GM12878 (cell line): ENCODE measurements at regions not wholly inside any gene's neighbourhood (a gene's known extent, or its start where the extent isn't known, plus 50 kb on each side); places are given as distances from the start of the nearest gene placed in this dataset.

Experiments used
- ATAC-seq: fragments of 200-7000 bp; cut with Tn5 transposase; 3 replicates; pipeline ENCODE4 v1.9.1; 2020; ENCODE audit warnings: mild to moderate bottlenecking, moderate library complexity
- BruUV-seq: library from RNA; stranded (reverse); fragments of 400-500 nt; replicated peaks from 2 replicates; lab custom pipeline; 2021; lab: Mats Ljungman, UMichigan
- CTCF ChIA-PET: fragments of 300-600 bp; sonication (Branson Sonifier 250); formaldehyde crosslinking; extraction: SDS; loops from one replicate; lab custom pipeline; 2021; ENCODE audit warnings: inconsistent platforms; lab: Yijun Ruan, JAX
- POLR2A ChIA-PET: fragments of 350-600 bp; formaldehyde crosslinking; extraction: SDS; loops from one replicate; lab custom pipeline; 2021; ENCODE audit warnings: inconsistent platforms; lab: Charles Lee
- RAD21 ChIA-PET: fragments of 300-600 bp; sonication (Branson Sonifier 250); formaldehyde crosslinking; loops from one replicate; lab custom pipeline; 2023; ENCODE audit warnings: antibody characterized with exemption; ENCODE audit not compliant: unreplicated experiment; lab: Charles Lee
- SMC1A ChIA-PET: fragments of 300-600 bp; sonication (Branson Sonifier 250); formaldehyde crosslinking; loops from one replicate; lab custom pipeline; 2023; ENCODE audit not compliant: unreplicated experiment, uncharacterized antibody; lab: Charles Lee
- DNase-seq: peaks from one replicate; pipeline ENCODE4 v3.0.0-alpha.2; 2011; ENCODE audit warnings: low read depth, low spot score
- FAIRE-seq: peaks from 3 replicates; lab custom pipeline; 2011; peaks lifted over from hg19 to GRCh38; lab: Jason Lieb, UNC
- H2AFZ ChIP-seq: 2 replicates; pipeline ENCODE4 v1.6.0; 2011; ENCODE audit warnings: low read depth, low read length, control low read depth; ENCODE audit not compliant: control insufficient read depth
- H3K27ac ChIP-seq: 2 replicates; pipeline ENCODE4 v1.5.1; 2011; ENCODE audit warnings: control low read depth; ENCODE audit not compliant: control insufficient read depth, insufficient read depth
- H3K27me3 ChIP-seq, 2 experiments: replicated peaks in 1 of 2; 2 replicates each; pipeline versions ENCODE4 v1.6.0 to v1.6.1; 2011; ENCODE audit warnings: low read length in 1 of 2; ENCODE audit not compliant: control insufficient read depth in 2 of 2, insufficient read depth in 2 of 2
- H3K36me3 ChIP-seq, 2 experiments: 2 replicates each; pipeline ENCODE4 v1.5.1; 2011; ENCODE audit warnings: low read length in 1 of 2; ENCODE audit not compliant: control insufficient read depth in 2 of 2, insufficient read depth in 2 of 2
- H3K4me1 ChIP-seq: 2 replicates; pipeline ENCODE4 v1.6.1; 2011; ENCODE audit warnings: mild to moderate bottlenecking, low read length, moderate library complexity, mixed read lengths; ENCODE audit not compliant: control insufficient read depth, insufficient read depth
- H3K4me2 ChIP-seq: 2 replicates; pipeline ENCODE4 v1.6.0; 2011; ENCODE audit warnings: control low read depth; ENCODE audit not compliant: control insufficient read depth, insufficient read depth
- H3K4me3 ChIP-seq: fragments of 200-600 bp; sonication (generic); 2 replicates; pipeline ENCODE4 v1.5.1; 2016
- H3K79me2 ChIP-seq: 2 replicates; pipeline ENCODE4 v1.6.0; 2011; ENCODE audit warnings: low read length; ENCODE audit not compliant: control insufficient read depth, insufficient read depth
- H3K9ac ChIP-seq: 2 replicates; pipeline ENCODE4 v1.8.0; 2011; ENCODE audit warnings: low read length, control low read depth, mixed read lengths; ENCODE audit not compliant: control insufficient read depth, insufficient read depth
- H3K9me3 ChIP-seq: replicated peaks from 3 replicates; pipeline ENCODE4 v1.5.1; 2011; ENCODE audit warnings: mild to moderate bottlenecking, low read length; ENCODE audit not compliant: control insufficient read depth, insufficient read depth
- H4K20me1 ChIP-seq: 2 replicates; pipeline ENCODE4 v1.6.0; 2011; ENCODE audit not compliant: control insufficient read depth, insufficient read depth
- CHD1 ChIP-seq: IDR thresholded peaks from 2 replicates; pipeline ENCODE4 v1.6.1; 2012; ENCODE audit warnings: low read depth, low read length, improper control_type of control experiment
- CREM ChIP-seq: IDR thresholded peaks from 2 replicates; pipeline ENCODE4 v1.6.1; 2014; ENCODE audit warnings: antibody characterized with exemption, low read depth
- KAT2A ChIP-seq: conservative IDR thresholded peaks from 2 replicates; pipeline ENCODE4 v1.6.1; 2011; ENCODE audit warnings: low read depth, low read length; ENCODE audit not compliant: control insufficient read depth
- LARP7 ChIP-seq: fragments of 450-650 bp; IDR thresholded peaks from 2 replicates; pipeline ENCODE4 v1.6.1; 2017; ENCODE audit warnings: mild to moderate bottlenecking
- NR2F1 ChIP-seq: fragments of 450-650 bp; conservative IDR thresholded peaks from 2 replicates; pipeline ENCODE4 v1.6.1; 2017; ENCODE audit warnings: mild to moderate bottlenecking
- POU2F2 ChIP-seq: IDR thresholded peaks from 3 replicates; pipeline ENCODE4 v1.6.1; 2011; ENCODE audit warnings: low read depth, mild to moderate bottlenecking, low read length, borderline replicate concordance
- WGBS: methylation state at CpG from one replicate; pipeline ENCODE4 v1.1.6; 2016; ENCODE audit warnings: low lambda C conversion rate; ENCODE audit not compliant: insufficient replicate concordance, insufficient coverage; ENCODE audit errors: missing lambda C conversion rate; 5-methylcytosine and 5-hydroxymethylcytosine counted together
- in situ Hi-C: fragments of 300-500 bp; cut with MboI; formaldehyde crosslinking; loops from 9 replicates; pipeline ENCODE4 v1.14.3; 2018; ENCODE audit warnings: mixed read lengths
- intact Hi-C: fragments of 100-400 bp; cut with micrococcal nuclease; formaldehyde crosslinking; loops from one replicate; pipeline ENCODE4 v1.14.2; 2022; ENCODE audit not compliant: unreplicated experiment
- TF ChIP-seq, protein P1 (sequence below): fragments of 150-350 bp; IDR thresholded peaks from 2 replicates; pipeline ENCODE4 v1.6.1; 2016; ENCODE audit warnings: low read depth, low read length

DNA sequence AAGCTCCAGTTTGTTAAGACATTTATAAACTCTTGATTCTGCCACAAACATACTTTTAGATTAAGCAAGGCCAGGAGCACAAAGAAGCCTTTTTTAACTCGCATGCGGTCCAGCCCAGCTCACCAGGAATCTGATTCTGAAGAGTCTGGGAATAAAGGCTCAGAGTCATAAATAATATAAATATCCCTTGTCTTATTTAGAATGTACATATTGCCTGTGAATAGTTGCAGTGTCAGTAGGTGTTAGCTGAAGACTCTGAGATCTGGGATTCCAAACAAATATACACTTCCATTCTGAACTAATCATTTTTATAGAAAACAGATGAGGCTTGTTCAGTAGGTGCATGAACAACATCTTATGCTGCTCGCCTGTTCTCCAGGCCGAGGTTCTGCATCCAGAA, 59.1 kb upstream of the ELAC2 start:
- Histone ChIP-seq H3K79me2 (no peaks in the 10 kb centered on the region), H3K27ac (no peak overlapping the region), H3K4me2 (no peak overlapping the region), H3K4me1 (no peaks in the 10 kb centered on the region), H3K36me3 (no peaks in the 10 kb centered on the region), H4K20me1 (no peaks in the 10 kb centered on the region), H3K9ac (no peak overlapping the region), H3K4me3 (no peak overlapping the region), H3K27me3 (no peaks in the 10 kb centered on the region), H3K9me3 (no peaks in the 10 kb centered on the region), H2AFZ (no peak overlapping the region)
- in situ Hi-C loops (no loop called here), intact Hi-C loops (no loop called here)
- no peak for ATAC-seq
- CTCF ChIA-PET: no interaction called here
- RAD21 ChIA-PET: no interaction called here
- POLR2A ChIA-PET: no interaction called here
- FAIRE-seq: no peak
- TF ChIP-seq NR2F1 (no peak), CHD1 (no peak), KAT2A (no peak), LARP7 (no peak), CREM (no peak), POU2F2 (no peak)
- TF ChIP-seq, protein P1, sequence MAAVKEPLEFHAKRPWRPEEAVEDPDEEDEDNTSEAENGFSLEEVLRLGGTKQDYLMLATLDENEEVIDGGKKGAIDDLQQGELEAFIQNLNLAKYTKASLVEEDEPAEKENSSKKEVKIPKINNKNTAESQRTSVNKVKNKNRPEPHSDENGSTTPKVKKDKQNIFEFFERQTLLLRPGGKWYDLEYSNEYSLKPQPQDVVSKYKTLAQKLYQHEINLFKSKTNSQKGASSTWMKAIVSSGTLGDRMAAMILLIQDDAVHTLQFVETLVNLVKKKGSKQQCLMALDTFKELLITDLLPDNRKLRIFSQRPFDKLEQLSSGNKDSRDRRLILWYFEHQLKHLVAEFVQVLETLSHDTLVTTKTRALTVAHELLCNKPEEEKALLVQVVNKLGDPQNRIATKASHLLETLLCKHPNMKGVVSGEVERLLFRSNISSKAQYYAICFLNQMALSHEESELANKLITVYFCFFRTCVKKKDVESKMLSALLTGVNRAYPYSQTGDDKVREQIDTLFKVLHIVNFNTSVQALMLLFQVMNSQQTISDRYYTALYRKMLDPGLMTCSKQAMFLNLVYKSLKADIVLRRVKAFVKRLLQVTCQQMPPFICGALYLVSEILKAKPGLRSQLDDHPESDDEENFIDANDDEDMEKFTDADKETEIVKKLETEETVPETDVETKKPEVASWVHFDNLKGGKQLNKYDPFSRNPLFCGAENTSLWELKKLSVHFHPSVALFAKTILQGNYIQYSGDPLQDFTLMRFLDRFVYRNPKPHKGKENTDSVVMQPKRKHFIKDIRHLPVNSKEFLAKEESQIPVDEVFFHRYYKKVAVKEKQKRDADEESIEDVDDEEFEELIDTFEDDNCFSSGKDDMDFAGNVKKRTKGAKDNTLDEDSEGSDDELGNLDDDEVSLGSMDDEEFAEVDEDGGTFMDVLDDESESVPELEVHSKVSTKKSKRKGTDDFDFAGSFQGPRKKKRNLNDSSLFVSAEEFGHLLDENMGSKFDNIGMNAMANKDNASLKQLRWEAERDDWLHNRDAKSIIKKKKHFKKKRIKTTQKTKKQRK: no peak
- WGBS: 68% methylated on average over 4 of the region's 4 CpGs
- SMC1A ChIA-PET: interaction anchor here (1.0 kb wide), 1 partner anchor 22 kb away, joined by 3 read pairs; no protein-coding TSS in a partner anchor
- BruUV-seq: no TSS peak
- DNase-seq: no peak
